ENCODE measurements at regions not wholly inside any gene's neighbourhood (a gene's known extent, or its start where the extent isn't known, plus 50 kb on each side); places are given as distances from the start of the nearest gene placed in this dataset.

- no peaks in the 10 kb centered on the region for H3K36me3 Mint-ChIP-seq
- no peak overlapping the region for H3K27ac Mint-ChIP-seq
- no peak for DNase-seq
- no peak overlapping the region for H3K4me3 Mint-ChIP-seq
- peaks cover 0 to 1% of the 10 kb centered on the region in 2 donors for H3K9me3 Mint-ChIP-seq
- no peak for ATAC-seq (replicated peaks)
- no peaks in the 10 kb centered on the region for H3K27me3 Mint-ChIP-seq
- no peaks in the 10 kb centered on the region for H3K4me1 Mint-ChIP-seq
Measured at GRCh38 chr13:62564770-62565169, 1149.1 kb upstream of the PCDH20 start.

- DNase-seq = no peak
- no peak for ATAC-seq (replicated peaks)
- Mint-ChIP-seq H3K27ac (no peak overlapping the region), H3K27me3 (no peaks in the 10 kb centered on the region), H3K9me3 (no peaks in the 10 kb centered on the region), H3K4me3 (no peak overlapping the region), H3K36me3 (no peaks in the 10 kb centered on the region), H3K4me1 (no peaks in the 10 kb centered on the region)
Measured at GRCh38 chr13:62563251-62563650, 1147.6 kb upstream of the PCDH20 start.

DNA sequence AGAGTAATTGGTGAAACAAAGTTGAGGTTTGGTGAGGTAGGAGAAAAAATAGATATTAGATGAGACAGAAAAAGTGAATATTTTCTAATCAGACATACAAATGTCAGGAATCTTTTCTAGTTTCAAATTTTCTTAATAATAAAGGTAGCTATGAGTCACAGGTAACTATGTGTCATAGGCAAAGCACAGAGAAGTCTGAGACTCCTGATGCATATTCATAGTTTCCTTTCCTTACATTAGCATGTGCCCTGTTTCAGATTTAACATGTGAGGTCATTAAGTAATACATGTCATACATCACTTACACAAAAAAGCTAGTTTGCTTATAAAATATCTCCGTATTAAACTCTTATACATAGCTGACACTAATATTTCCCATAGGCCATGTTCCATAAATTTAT, 1141.3 kb upstream of the PCDH20 start:
- DNase-seq (no peak), ATAC-seq (replicated peaks) (no peak)
- H3K4me1 Mint-ChIP-seq = no peaks in the 10 kb centered on the region
- no peaks in the 10 kb centered on the region for H3K27me3 Mint-ChIP-seq
- H3K36me3 Mint-ChIP-seq = no peaks in the 10 kb centered on the region
- no peak overlapping the region for H3K27ac Mint-ChIP-seq
- H3K4me3 Mint-ChIP-seq = no peak overlapping the region
- H3K9me3 Mint-ChIP-seq = peaks cover 0 to 1% of the 10 kb centered on the region in 2 donors

GRCh38 chr13:62551588-62551987, 1135.9 kb upstream of the PCDH20 start:
- no peak for DNase-seq
- Mint-ChIP-seq H3K9me3 (peaks cover 0 to 1% of the 10 kb centered on the region in 2 donors), H3K27ac (no peak overlapping the region), H3K36me3 (no peaks in the 10 kb centered on the region), H3K4me1 (no peaks in the 10 kb centered on the region), H3K4me3 (no peak overlapping the region), H3K27me3 (no peaks in the 10 kb centered on the region)
- no peak for ATAC-seq (replicated peaks)

GRCh38 chr13:62544928-62545327, 1129.3 kb upstream of the PCDH20 start:
- no peaks in the 10 kb centered on the region for H3K9me3 Mint-ChIP-seq
- ATAC-seq (replicated peaks) (no peak), DNase-seq (no peak)
- no peaks in the 10 kb centered on the region for H3K27me3 Mint-ChIP-seq
- no peaks in the 10 kb centered on the region for H3K36me3 Mint-ChIP-seq
- H3K27ac Mint-ChIP-seq = no peak overlapping the region
- no peaks in the 10 kb centered on the region for H3K4me1 Mint-ChIP-seq
- H3K4me3 Mint-ChIP-seq = no peak overlapping the region

- Mint-ChIP-seq H3K4me1 (no peaks in the 10 kb centered on the region), H3K36me3 (no peaks in the 10 kb centered on the region), H3K27me3 (no peaks in the 10 kb centered on the region), H3K27ac (no peak overlapping the region), H3K4me3 (no peak overlapping the region), H3K9me3 (no peaks in the 10 kb centered on the region)
- ATAC-seq (replicated peaks) = no peak
- DNase-seq = no peak
Measured at GRCh38 chr13:62537593-62537992, 1121.9 kb upstream of the PCDH20 start.

GRCh38 chr13:62525652-62526051, 1110.0 kb upstream of the PCDH20 start:
- Mint-ChIP-seq H3K4me3 (no peak overlapping the region), H3K36me3 (no peaks in the 10 kb centered on the region), H3K4me1 (no peaks in the 10 kb centered on the region), H3K27me3 (no peaks in the 10 kb centered on the region), H3K9me3 (no peaks in the 10 kb centered on the region), H3K27ac (no peak overlapping the region)
- ATAC-seq (replicated peaks) = no peak
- DNase-seq = no peak

- ATAC-seq (replicated peaks) (no peak), DNase-seq (no peak)
- no peaks in the 10 kb centered on the region for H3K9me3 Mint-ChIP-seq
- no peaks in the 10 kb centered on the region for H3K4me1 Mint-ChIP-seq
- no peaks in the 10 kb centered on the region for H3K27me3 Mint-ChIP-seq
- no peaks in the 10 kb centered on the region for H3K36me3 Mint-ChIP-seq
- H3K4me3 Mint-ChIP-seq = no peak overlapping the region
- no peak overlapping the region for H3K27ac Mint-ChIP-seq
Measured at GRCh38 chr13:62524498-62524897, 1108.8 kb upstream of the PCDH20 start.

GRCh38 chr13:62524061-62524460, 1108.4 kb upstream of the PCDH20 start:
- DNase-seq (no peak), ATAC-seq (replicated peaks) (no peak)
- Mint-ChIP-seq H3K27ac (no peak overlapping the region), H3K9me3 (no peaks in the 10 kb centered on the region), H3K27me3 (no peaks in the 10 kb centered on the region), H3K4me1 (no peaks in the 10 kb centered on the region), H3K4me3 (no peak overlapping the region), H3K36me3 (no peaks in the 10 kb centered on the region)

DNA sequence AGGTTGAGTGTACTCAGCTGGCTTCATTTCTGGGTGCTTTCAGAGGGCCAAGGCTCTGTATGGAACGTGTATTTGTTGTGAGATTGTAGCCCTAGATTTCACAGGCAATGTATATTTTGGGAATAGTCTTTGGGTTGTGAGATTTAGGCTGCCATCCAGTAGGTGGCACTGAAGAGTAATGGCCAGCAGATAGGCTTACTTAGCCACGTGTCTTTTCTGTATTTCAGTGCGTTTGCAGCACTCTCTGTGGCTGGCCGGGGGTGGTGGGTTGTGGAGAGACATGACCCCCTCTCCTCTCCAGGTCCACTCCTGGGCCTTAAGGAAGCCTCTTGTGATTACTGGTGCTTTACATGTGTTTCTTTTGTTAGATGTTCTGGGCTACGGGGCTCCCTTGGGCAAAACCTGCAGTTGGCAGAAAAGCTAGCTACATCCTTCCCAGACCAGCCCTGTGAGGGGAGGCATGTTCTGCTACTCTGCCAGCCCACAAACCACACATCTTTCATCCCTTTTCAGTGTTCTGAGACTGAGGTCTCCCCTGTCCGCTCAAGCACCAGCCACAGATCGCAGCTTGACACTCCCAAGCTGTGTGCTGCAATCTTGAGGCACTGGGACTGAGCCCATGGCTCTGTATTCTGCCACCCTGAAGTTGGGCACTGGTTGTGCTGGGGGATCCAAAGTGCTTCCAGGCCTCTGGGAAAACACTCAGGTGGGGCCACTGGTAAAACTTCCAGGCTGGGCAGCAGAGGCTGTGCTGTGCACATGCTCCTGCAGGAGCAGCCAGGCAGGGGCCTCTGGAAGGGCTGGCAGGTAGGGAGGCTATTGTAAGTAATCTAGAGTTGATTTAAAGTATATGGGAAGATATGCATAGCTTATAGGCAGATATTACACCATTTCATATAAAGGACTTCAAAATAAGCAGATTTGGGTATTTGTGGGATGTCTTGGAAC, 1096.8 kb upstream of the PCDH20 start:
- no peaks in the 10 kb centered on the region for H3K9me3 Mint-ChIP-seq
- ATAC-seq (replicated peaks) (peak; percentile 96 to 97), DNase-seq (peak; percentile 15)
- H3K4me1 Mint-ChIP-seq = peaks cover 5 to 10% of the 10 kb centered on the region in 2 donors
- H3K27me3 Mint-ChIP-seq = no peaks in the 10 kb centered on the region
- H3K36me3 Mint-ChIP-seq = no peaks in the 10 kb centered on the region
- H3K27ac Mint-ChIP-seq = no peak overlapping the region
- peak overlapping the region; percentile 52 to 55 for H3K4me3 Mint-ChIP-seq

GRCh38 chr13:62510906-62511655, 1095.4 kb upstream of the PCDH20 start:
- no peaks in the 10 kb centered on the region for H3K27me3 Mint-ChIP-seq
- no peak for DNase-seq
- H3K9me3 Mint-ChIP-seq = no peaks in the 10 kb centered on the region
- H3K4me3 Mint-ChIP-seq = no peak overlapping the region
- no peak overlapping the region for H3K27ac Mint-ChIP-seq
- no peaks in the 10 kb centered on the region for H3K36me3 Mint-ChIP-seq
- peaks cover 5 to 10% of the 10 kb centered on the region in 2 donors for H3K4me1 Mint-ChIP-seq
- no peak for ATAC-seq (replicated peaks)

DNA sequence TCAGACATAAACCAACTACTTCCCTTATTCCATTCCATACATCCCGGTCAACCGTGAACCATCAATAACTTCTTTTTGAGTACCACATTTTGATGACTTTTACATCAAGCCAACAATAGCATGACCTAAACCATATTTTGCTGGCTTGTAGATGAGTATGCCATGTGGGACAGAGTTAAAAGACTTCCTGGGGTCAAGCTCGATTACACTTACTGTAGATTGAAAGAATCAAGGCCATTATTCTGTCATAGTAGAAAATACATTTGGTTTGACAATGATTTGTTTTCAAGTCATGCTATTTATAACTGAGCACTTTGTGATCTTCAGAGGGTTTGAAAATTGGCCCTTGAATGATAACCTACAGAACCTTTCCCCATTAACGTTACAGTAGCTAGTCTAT, 1086.9 kb upstream of the PCDH20 start:
- DNase-seq (no peak), ATAC-seq (replicated peaks) (no peak)
- H3K27me3 Mint-ChIP-seq = no peaks in the 10 kb centered on the region
- no peaks in the 10 kb centered on the region for H3K36me3 Mint-ChIP-seq
- H3K27ac Mint-ChIP-seq = no peak overlapping the region
- H3K4me3 Mint-ChIP-seq = no peak overlapping the region
- no peaks in the 10 kb centered on the region for H3K4me1 Mint-ChIP-seq
- no peaks in the 10 kb centered on the region for H3K9me3 Mint-ChIP-seq

GRCh38 chr13:62489731-62490130, 1074.1 kb upstream of the PCDH20 start:
- no peak overlapping the region for H3K27ac Mint-ChIP-seq
- H3K4me1 Mint-ChIP-seq = no peaks in the 10 kb centered on the region
- H3K36me3 Mint-ChIP-seq = no peaks in the 10 kb centered on the region
- no peaks in the 10 kb centered on the region for H3K27me3 Mint-ChIP-seq
- H3K4me3 Mint-ChIP-seq = no peak overlapping the region
- ATAC-seq (replicated peaks) (no peak), DNase-seq (no peak)
- no peaks in the 10 kb centered on the region for H3K9me3 Mint-ChIP-seq

DNA sequence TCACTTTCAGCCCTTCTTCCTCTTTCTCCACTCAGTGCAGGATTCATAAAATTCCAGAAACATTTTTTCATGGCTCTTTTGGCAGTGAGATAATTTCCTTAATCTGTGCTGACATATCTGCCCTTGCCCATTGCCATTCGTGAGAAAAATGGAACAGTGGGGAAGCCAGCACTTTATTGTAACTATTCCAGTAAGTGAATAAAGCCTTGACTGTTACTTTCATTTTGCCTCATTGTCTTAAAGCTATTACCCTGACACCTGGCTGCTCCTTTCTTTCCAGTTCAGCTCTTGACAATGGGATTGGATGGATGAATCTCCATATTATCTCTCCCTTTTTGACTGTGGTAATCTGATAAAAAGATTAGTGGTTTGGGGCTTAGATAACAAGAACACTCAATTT, 1068.1 kb upstream of the PCDH20 start:
- Mint-ChIP-seq H3K36me3 (no peaks in the 10 kb centered on the region), H3K27ac (no peak overlapping the region), H3K27me3 (no peaks in the 10 kb centered on the region), H3K4me1 (no peaks in the 10 kb centered on the region), H3K9me3 (no peaks in the 10 kb centered on the region), H3K4me3 (no peak overlapping the region)
- no peak for ATAC-seq (replicated peaks)
- no peak for DNase-seq

DNA sequence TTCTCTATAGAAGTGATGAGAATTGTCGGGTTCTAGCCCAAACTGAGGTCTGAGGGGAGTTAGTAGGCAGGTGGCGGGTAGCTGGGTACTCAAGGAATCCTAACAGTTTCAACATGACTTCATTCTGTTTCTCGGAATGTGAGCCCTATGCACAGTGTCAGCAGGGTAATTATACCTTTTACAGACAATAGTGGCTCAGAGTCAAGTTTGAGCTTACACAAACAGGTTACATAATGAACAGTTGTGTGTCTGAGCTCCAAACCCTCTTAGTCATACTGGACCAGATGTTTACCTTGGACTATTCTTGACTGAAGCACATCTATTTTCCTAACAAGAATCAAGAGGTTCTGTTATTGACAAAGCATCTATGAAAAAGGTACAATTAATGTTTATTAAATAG, 1066.7 kb upstream of the PCDH20 start:
- Mint-ChIP-seq H3K4me1 (no peaks in the 10 kb centered on the region), H3K4me3 (no peak overlapping the region), H3K27me3 (no peaks in the 10 kb centered on the region), H3K27ac (no peak overlapping the region), H3K36me3 (no peaks in the 10 kb centered on the region), H3K9me3 (peaks cover 0 to 1% of the 10 kb centered on the region in 2 donors)
- DNase-seq (no peak), ATAC-seq (replicated peaks) (no peak)
